Smooth muscle cell (in vitro differentiated cells): ENCODE measurements at regions not wholly inside any gene's neighbourhood (a gene's known extent, or its start where the extent isn't known, plus 50 kb on each side); places are given as distances from the start of the nearest gene placed in this dataset.

Source experiments
- DNase-seq: peaks from one replicate; lab custom pipeline; 2025; ENCODE audit not compliant: unreplicated experiment; lab: John Stamatoyannopoulos, UW
- H2AFZ ChIP-seq: fragments of 200-600 bp; sonication (generic); 2 replicates; pipeline ENCODE4 v1.6.0; 2016; ENCODE audit warnings: antibody characterized with exemption, low read depth, mild to moderate bottlenecking
- H3F3A ChIP-seq: fragments of 200-600 bp; sonication (generic); 2 replicates; pipeline ENCODE4 v1.6.0; 2017; ENCODE audit warnings: antibody characterized with exemption, low read depth
- H3K27ac ChIP-seq: fragments of 200-600 bp; sonication (generic); 2 replicates; pipeline ENCODE4 v1.5.1; 2016; ENCODE audit warnings: low read depth, mild to moderate bottlenecking
- H3K27me3 ChIP-seq: fragments of 200-600 bp; sonication (generic); 2 replicates; pipeline ENCODE4 v1.6.1; 2016; ENCODE audit warnings: low read depth, mild to moderate bottlenecking
- H3K36me3 ChIP-seq: fragments of 200-600 bp; sonication (generic); 2 replicates; pipeline ENCODE4 v1.5.1; 2016; ENCODE audit warnings: low read depth
- H3K4me1 ChIP-seq: fragments of 200-600 bp; sonication (generic); 2 replicates; pipeline ENCODE4 v1.5.1; 2016; ENCODE audit warnings: low read depth
- H3K4me2 ChIP-seq: fragments of 200-600 bp; sonication (generic); 2 replicates; pipeline ENCODE4 v1.6.0; 2016; ENCODE audit warnings: mild to moderate bottlenecking
- H3K4me3 ChIP-seq: fragments of 200-600 bp; sonication (generic); 2 replicates; pipeline ENCODE4 v1.5.1; 2016; ENCODE audit warnings: mild to moderate bottlenecking
- H3K79me2 ChIP-seq: fragments of 200-600 bp; sonication (generic); 2 replicates; pipeline ENCODE4 v1.6.0; 2016; ENCODE audit warnings: low read depth, mild to moderate bottlenecking
- H3K9ac ChIP-seq: fragments of 200-600 bp; sonication (generic); 2 replicates; pipeline ENCODE4 v1.6.0; 2016; ENCODE audit warnings: low read depth
- H3K9me3 ChIP-seq: fragments of 200-600 bp; sonication (generic); replicated peaks from 2 replicates; pipeline ENCODE4 v1.5.1; 2016; ENCODE audit warnings: low read depth
- H4K20me1 ChIP-seq: fragments of 200-600 bp; sonication (generic); 2 replicates; pipeline ENCODE4 v1.6.0; 2016; ENCODE audit warnings: low read depth
- WGBS: methylation state at CpG from one replicate; pipeline ENCODE4 v1.1.7; 2016; ENCODE audit warnings: low lambda C conversion rate; 5-methylcytosine and 5-hydroxymethylcytosine counted together
- TF ChIP-seq, protein P1 (sequence below): fragments of 200-600 bp; sonication (generic); IDR thresholded peaks from 2 replicates; pipeline ENCODE4 v1.5.1; 2017; ENCODE audit warnings: borderline replicate concordance, mild to moderate bottlenecking, antibody characterized with exemption; ENCODE audit not compliant: insufficient read depth, poor library complexity, severe bottlenecking

DNA sequence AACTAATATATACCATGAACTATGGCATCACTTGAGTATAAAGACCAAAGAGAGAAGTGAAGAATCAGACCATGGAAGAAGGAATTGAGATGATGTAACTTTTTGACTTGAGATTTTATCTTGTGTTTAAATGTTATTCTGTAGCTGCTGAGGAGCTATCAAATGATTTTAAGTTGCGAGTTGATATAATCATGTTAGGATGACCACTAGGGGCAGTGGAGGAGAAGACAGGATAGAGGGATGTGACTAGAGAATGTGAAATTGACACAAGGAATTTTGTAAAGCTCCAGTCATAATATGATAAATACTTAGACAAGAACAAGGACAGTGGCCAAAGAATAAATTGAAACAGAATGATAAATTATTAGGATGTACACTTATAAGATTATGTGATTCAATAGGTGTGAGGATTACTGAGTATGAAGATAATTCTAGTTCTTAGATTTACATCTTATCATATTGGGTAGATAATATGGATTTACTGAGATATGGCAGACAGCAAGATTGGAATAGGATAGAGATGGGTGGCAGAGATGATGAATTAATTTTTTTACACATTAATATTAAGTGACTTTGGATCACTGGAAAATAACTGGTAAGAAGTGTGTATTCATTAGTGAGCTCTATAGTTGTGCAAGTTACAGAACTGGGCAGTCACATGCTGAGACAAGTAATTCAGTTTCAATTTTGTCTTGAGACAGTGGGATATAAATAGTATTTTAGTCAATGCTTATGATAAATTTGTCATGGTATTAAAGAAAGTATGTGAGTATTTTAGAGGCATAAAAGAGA is 816.0 kb upstream of the PCDH10 start:
- WGBS: 84% methylated on average over 1 of the region's 1 CpG
- no peaks in the 10 kb centered on the region for H4K20me1 ChIP-seq
- H3K9me3 ChIP-seq: no peaks in the 10 kb centered on the region
- no peaks in the 10 kb centered on the region for H3K79me2 ChIP-seq
- no peaks in the 10 kb centered on the region for H3K27me3 ChIP-seq
- H3K27ac ChIP-seq: no peak overlapping the region
- no peaks in the 10 kb centered on the region for H3K36me3 ChIP-seq
- no peak overlapping the region for H3K4me2 ChIP-seq
- no peak for DNase-seq
- no peak overlapping the region for H2AFZ ChIP-seq
- H3K4me1 ChIP-seq: no peaks in the 10 kb centered on the region
- H3K9ac ChIP-seq: no peak overlapping the region
- H3K4me3 ChIP-seq: no peak overlapping the region
- H3F3A ChIP-seq: no peaks in the 10 kb centered on the region
- TF ChIP-seq, protein P1, sequence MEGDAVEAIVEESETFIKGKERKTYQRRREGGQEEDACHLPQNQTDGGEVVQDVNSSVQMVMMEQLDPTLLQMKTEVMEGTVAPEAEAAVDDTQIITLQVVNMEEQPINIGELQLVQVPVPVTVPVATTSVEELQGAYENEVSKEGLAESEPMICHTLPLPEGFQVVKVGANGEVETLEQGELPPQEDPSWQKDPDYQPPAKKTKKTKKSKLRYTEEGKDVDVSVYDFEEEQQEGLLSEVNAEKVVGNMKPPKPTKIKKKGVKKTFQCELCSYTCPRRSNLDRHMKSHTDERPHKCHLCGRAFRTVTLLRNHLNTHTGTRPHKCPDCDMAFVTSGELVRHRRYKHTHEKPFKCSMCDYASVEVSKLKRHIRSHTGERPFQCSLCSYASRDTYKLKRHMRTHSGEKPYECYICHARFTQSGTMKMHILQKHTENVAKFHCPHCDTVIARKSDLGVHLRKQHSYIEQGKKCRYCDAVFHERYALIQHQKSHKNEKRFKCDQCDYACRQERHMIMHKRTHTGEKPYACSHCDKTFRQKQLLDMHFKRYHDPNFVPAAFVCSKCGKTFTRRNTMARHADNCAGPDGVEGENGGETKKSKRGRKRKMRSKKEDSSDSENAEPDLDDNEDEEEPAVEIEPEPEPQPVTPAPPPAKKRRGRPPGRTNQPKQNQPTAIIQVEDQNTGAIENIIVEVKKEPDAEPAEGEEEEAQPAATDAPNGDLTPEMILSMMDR: peak; percentile 41

GRCh38 chr4:132333724-132334047 is 815.4 kb upstream of the PCDH10 start:
- TF ChIP-seq, protein P1: no peak
- Histone ChIP-seq H3K36me3 (no peaks in the 10 kb centered on the region), H3K4me1 (no peaks in the 10 kb centered on the region), H3K9me3 (no peaks in the 10 kb centered on the region), H3K79me2 (no peaks in the 10 kb centered on the region), H4K20me1 (no peaks in the 10 kb centered on the region), H3K27ac (no peak overlapping the region), H2AFZ (no peak overlapping the region), H3F3A (no peaks in the 10 kb centered on the region), H3K4me3 (no peak overlapping the region), H3K9ac (no peak overlapping the region), H3K27me3 (no peaks in the 10 kb centered on the region), H3K4me2 (no peak overlapping the region)
- WGBS: 53% methylated on average over 1 of the region's 1 CpG
- no peak for DNase-seq

- Histone ChIP-seq H3K4me2 (no peak overlapping the region), H3K36me3 (no peaks in the 10 kb centered on the region), H3K27ac (no peak overlapping the region), H3K79me2 (no peaks in the 10 kb centered on the region), H2AFZ (no peak overlapping the region), H3K27me3 (no peaks in the 10 kb centered on the region), H3F3A (no peaks in the 10 kb centered on the region), H3K9me3 (no peaks in the 10 kb centered on the region), H3K4me1 (no peaks in the 10 kb centered on the region), H3K4me3 (no peak overlapping the region), H3K9ac (no peak overlapping the region), H4K20me1 (no peaks in the 10 kb centered on the region)
- DNase-seq: no peak
- TF ChIP-seq, protein P1: no peak
- 41% methylated on average over 3 of the region's 3 CpGs for WGBS
Measured at GRCh38 chr4:132334081-132334480, 815.0 kb upstream of the PCDH10 start.
